Transverse colon (tissue), 4 donors: ENCODE measurements at regions not wholly inside any gene's neighbourhood (a gene's known extent, or its start where the extent isn't known, plus 50 kb on each side); places are given as distances from the start of the nearest gene placed in this dataset.

ENCODE experiments used
- POLR2A ChIP-seq: fragments of 450-650 bp; IDR thresholded peaks from one replicate; pipeline ENCODE4 v1.6.1; 2016; ENCODE audit warnings: antibody characterized with exemption, mild to moderate bottlenecking, moderate library complexity
- POLR2AphosphoS5 ChIP-seq, 3 donors: sonication (generic); formaldehyde crosslinking; IDR thresholded peaks; one replicate each; pipeline ENCODE4 v1.6.1; 2016; ENCODE audit warnings: antibody characterized with exemption in 3 of 3
- TF ChIP-seq, protein P1 (sequence below), 5 experiments: fragments of 200-600 bp in 3 of 5; fragments of 450-650 bp in 2 of 5; sonication (generic) in 3 of 5; IDR thresholded peaks; 1 replicate in 2 of 5; 2 replicates in 3 of 5; pipeline ENCODE4 v1.5.1; 2016 to 2017; ENCODE audit warnings: antibody characterized with exemption in 5 of 5, inconsistent platforms in 3 of 5, mild to moderate bottlenecking in 2 of 5, moderate library complexity in 1 of 5

DNA sequence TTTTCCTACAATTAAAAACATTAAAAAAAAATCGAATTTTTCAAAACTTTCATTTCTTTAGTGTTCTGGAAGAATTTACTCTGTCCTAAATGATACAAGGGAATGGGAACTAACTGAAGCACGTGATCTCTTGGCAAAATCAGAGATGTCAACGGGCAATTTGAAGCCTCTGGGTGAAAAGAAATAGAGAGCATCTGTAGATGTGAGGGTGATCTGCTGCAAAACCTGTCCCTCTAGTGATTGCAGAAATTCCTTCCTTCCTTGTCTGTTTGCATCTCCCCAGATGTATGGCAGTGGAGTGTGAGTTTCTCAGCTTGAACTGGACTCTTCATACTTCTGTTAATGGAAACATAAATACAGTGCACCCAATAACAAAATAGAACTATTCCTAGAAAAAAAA is 100.5 kb upstream of the S1PR1 start:
- no peak for TF ChIP-seq POLR2AphosphoS5 (IDR thresholded peaks at IDR 0.05)
- TF ChIP-seq, protein P1, sequence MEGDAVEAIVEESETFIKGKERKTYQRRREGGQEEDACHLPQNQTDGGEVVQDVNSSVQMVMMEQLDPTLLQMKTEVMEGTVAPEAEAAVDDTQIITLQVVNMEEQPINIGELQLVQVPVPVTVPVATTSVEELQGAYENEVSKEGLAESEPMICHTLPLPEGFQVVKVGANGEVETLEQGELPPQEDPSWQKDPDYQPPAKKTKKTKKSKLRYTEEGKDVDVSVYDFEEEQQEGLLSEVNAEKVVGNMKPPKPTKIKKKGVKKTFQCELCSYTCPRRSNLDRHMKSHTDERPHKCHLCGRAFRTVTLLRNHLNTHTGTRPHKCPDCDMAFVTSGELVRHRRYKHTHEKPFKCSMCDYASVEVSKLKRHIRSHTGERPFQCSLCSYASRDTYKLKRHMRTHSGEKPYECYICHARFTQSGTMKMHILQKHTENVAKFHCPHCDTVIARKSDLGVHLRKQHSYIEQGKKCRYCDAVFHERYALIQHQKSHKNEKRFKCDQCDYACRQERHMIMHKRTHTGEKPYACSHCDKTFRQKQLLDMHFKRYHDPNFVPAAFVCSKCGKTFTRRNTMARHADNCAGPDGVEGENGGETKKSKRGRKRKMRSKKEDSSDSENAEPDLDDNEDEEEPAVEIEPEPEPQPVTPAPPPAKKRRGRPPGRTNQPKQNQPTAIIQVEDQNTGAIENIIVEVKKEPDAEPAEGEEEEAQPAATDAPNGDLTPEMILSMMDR (IDR thresholded peaks at IDR 0.05), result no peak
- no peak for TF ChIP-seq POLR2A
